ENCODE measurements at regions not wholly inside any gene's neighbourhood (a gene's known extent, or its start where the extent isn't known, plus 50 kb on each side); places are given as distances from the start of the nearest gene placed in this dataset.
A peak's percentile ranks its signal among the peaks of the same experiment; 100 is the strongest.

GRCh38 chr5:18744441-18744840, 1110.2 kb downstream of the TAF11L14 start (continued):
- TF ChIP-seq AKNA (CRISPR knock-in tag; IDR thresholded peaks at IDR 0.05; ENCODE audit: borderline replicate concordance), result no peak

GRCh38 chr5:18745042-18745987, 1111.1 kb downstream of the TAF11L14 start:
- ChIA-PET CTCF (ENCODE audit: low intra/inter-chr PET ratio, low total read pairs) (no interaction called here), POLR2A (no interaction called here)
- BruUV-seq (replicated peaks), result TSS peak; percentile 71
- in situ Hi-C loops (cut with HindIII; ENCODE audit: extremely low pct_ligation_motif_present, low pct_unique_long_range_greater_than_20kb), result no loop called here
- Histone ChIP-seq H3K4me1 (ENCODE audit: insufficient read depth, low read length) (peaks cover 13% of the 10 kb centered on the region; the same call in 1 of the 2 replicates), H3K27me3 (ENCODE audit: control insufficient read depth in 1 of 2, insufficient read depth in 2 of 2, low read length in 2 of 2) (no peaks in the 10 kb centered on the region; a peak in 1 of 5 replicates), H4K20me1 (ENCODE audit: insufficient read depth, low read length) (no peaks in the 10 kb centered on the region), H2AFZ (ENCODE audit: low read length) (peak overlapping the region; percentile 92), H3K36me3 (replicated peaks in 1 of 2; ENCODE audit: control insufficient read depth in 1 of 2, insufficient read depth in 2 of 2, low read length in 2 of 2) (no peaks in the 10 kb centered on the region), H3K9ac (ENCODE audit: insufficient read depth, low read depth, low read length) (peak overlapping the region; percentile 69), H3K9me3 (ENCODE audit: low read length) (no peaks in the 10 kb centered on the region), H3K79me2 (ENCODE audit: insufficient read depth, low read length) (no peaks in the 10 kb centered on the region), H3K27ac (ENCODE audit: extremely low read length, insufficient read depth, low read length) (peak overlapping the region; percentile 49), H3K4me2 (ENCODE audit: low read depth, low read length) (peak overlapping the region; percentile 90), H3K4me3 (replicated peaks in 1 of 3; ENCODE audit: insufficient read depth in 1 of 3, low read depth in 2 of 3, low read length in 3 of 3) (peak overlapping the region; percentile 64 to 89 (median 73))
- DNase-seq (ENCODE audit: low spot score) (peak; percentile 0), ATAC-seq (peak; percentile 87), FAIRE-seq (no peak)
- WGBS (ENCODE audit: low lambda C conversion rate), result 66% methylated on average over 7 of the region's 13 CpGs
- intact Hi-C loops (cut with micrococcal nuclease; ENCODE audit: unreplicated experiment), result no loop called here
- TF ChIP-seq ZNF747 (CRISPR knock-in tag; IDR thresholded peaks at IDR 0.05; ENCODE audit: borderline replicate concordance), result no peak
- 0 out of 2 replicates have a peak, but pooled peaks have one; percentile 46 for TF ChIP-seq ZNF292 (CRISPR knock-in tag; IDR thresholded peaks at IDR 0.05; ENCODE audit: borderline replicate concordance, low read depth)
- no peak for TF ChIP-seq IKZF5 (CRISPR knock-in tag; IDR thresholded peaks at IDR 0.05)
- TF ChIP-seq THAP9 (CRISPR knock-in tag; IDR thresholded peaks at IDR 0.05; ENCODE audit: borderline replicate concordance), result no peak
- TF ChIP-seq ZNF644 (CRISPR knock-in tag; IDR thresholded peaks at IDR 0.05; ENCODE audit: low read depth), result 0 out of 2 replicates have a peak, but pooled peaks have one; percentile 5
- TF ChIP-seq BCL6 (CRISPR knock-in tag; IDR thresholded peaks at IDR 0.05), result peak; percentile 71
- TF ChIP-seq YY1 (IDR thresholded peaks at IDR 0.05; ENCODE audit: insufficient read depth, insufficient replicate concordance, low read depth, low read length), result peak; percentile 59
- no peak; the same call in 1 of the 2 replicates for TF ChIP-seq PHF8 (CRISPR knock-in tag; IDR thresholded peaks at IDR 0.05)
- 0 out of 2 replicates have a peak, but pooled peaks have one; percentile 11 for TF ChIP-seq POLR2G (IDR thresholded peaks at IDR 0.05; ENCODE audit: low read depth, low read length)
- 0 out of 2 replicates have a peak, but pooled peaks have one; percentile 20 for TF ChIP-seq MXD4 (CRISPR knock-in tag; IDR thresholded peaks at IDR 0.05)
- TF ChIP-seq ZNF501 (CRISPR knock-in tag; IDR thresholded peaks at IDR 0.05), result peak; percentile 23; the same call in 1 of the 2 replicates

Measured in HepG2 (cell line).